NK-92 treated with Interleukin-12 subunit alpha and Interleukin-12 subunit beta, amount 100 ng/mL, for 24 hours (cell line): ENCODE measurements at regions not wholly inside any gene's neighbourhood (a gene's known extent, or its start where the extent isn't known, plus 50 kb on each side); places are given as distances from the start of the nearest gene placed in this dataset.

ENCODE experiments used
- DNase-seq: peaks from one replicate; lab custom pipeline; 2025; lab: John Stamatoyannopoulos, UW

DNA sequence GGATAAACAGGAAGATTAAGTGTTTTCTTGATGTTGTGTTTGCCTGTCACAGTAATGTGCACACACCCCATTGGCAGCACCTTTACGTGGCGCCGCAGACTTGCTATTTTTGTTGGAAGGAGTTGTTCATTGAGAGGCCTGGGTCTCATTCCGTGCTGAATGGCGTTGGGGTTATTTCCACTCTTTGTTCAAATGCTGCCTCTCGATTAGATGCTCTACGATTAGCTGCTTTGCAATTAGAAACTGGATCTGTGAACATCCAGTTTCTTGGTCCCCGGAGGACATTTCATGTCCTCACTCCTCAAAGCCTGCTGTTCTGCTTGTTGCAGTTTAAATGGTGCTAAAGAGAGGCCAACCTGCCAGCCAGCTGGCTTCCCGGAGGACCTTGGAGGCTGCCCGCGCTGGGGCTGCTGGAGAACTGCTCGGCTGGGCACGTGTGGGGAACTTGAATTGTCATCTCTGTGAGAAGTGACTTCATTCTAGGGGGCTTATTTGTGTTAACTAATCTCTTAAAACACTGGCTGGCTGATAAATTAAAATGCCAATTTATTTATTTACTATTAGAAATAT is 117.4 kb upstream of the NABP1 start:
- no peak for DNase-seq

DNA sequence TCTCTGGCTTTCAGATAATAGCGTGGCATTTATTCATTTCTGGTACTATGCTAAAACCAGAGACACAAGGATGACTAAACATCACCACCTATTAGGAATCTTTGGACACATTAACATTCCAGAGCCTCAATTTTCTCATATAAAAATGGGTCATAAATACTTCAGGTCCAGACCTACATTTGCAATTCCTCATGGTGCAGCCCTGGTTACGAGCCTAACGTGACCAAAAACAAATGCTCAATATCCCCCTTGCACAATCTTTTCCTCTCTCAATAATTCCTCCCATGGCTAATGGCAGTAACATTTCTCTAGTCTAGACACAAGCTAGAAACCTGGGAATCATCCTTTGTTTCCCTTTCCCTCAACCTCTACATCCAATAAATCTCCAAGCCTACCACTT is 112.8 kb upstream of the NABP1 start:
- DNase-seq, result no peak

DNA sequence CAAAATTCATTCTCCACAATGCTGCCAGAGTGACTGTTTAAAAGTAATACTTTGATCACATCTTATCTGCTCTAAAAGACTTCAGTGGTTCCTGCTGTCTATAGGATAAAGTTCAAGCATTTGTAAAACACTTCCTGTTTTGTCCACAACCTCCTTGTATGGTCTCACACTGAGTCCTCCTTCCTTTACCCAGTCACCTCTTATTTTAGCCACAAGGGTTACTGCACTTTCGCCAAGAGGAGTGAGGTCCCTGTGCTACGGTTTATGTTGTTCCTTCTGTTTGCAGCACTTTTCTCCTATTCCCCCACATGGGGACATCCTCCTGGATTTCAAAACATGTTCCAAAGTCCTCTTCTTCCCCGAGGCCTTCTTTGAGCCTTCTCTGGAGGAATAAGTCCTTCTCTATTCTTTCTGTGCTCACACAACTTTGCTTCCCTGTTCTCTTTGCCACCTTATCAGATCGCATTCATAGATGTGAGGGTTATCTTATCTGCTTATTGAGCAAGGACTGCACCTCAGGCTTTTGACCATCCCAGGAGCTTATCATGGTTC is 112.2 kb upstream of the NABP1 start:
- DNase-seq, result no peak

DNA sequence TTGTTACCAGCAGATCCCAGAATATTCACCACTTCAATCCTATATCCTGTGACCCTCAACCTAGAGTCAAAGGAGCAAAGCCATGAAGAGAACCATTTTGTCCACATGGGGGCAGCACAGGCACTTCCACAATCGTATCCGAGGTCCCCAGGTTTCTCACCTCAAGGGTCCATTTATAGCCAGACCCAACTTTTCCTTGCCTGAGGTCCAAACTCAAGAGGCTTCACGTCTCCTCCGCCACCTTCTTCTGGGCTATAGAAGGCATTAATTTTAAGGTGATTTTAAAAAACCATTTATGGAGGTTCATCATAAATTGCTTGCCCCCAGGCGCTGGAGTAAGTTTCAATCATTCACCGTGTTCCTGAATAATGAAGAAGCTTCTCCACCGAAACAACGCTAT is 111.6 kb upstream of the NABP1 start:
- peak; percentile 35 for DNase-seq

DNA sequence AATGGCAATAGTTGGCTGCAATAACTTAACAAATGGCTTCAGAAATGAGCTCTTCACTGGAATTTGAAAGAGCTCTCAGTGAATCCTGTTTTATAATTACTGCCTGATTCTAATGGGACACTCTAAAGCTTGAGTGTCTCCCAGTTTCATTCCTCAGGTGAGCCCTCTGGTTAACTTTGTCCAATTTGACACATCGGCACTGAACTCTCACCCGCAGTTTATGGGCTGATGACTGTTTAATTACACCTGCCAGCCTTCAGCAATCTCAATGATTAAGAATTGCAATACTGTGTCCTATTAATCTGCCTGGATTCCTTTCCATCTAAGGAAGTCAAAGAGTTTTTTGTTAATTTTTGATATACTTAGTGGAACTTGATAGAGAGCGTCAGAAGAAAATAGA is 110.7 kb upstream of the NABP1 start:
- no peak for DNase-seq

DNA sequence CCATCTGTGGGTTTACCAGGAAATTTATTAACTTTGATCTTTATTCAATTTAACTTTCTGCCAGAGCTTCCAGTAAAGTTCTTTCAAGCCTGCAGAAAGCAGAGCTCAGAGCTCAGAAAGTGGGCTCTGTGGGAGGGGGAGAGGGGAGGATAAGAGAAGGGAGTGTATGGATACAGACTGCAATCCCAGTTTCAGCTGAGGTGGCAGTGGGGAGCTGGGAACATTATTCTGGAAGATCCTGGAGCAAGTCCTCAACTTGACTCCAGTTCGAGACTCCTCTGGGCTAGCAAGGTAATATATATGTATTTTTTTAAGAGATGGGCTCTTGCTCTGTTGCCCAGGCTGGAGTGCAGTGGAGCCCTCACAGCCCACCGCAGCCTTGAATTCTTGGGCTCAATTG is 108.9 kb upstream of the NABP1 start:
- DNase-seq, result no peak

DNA sequence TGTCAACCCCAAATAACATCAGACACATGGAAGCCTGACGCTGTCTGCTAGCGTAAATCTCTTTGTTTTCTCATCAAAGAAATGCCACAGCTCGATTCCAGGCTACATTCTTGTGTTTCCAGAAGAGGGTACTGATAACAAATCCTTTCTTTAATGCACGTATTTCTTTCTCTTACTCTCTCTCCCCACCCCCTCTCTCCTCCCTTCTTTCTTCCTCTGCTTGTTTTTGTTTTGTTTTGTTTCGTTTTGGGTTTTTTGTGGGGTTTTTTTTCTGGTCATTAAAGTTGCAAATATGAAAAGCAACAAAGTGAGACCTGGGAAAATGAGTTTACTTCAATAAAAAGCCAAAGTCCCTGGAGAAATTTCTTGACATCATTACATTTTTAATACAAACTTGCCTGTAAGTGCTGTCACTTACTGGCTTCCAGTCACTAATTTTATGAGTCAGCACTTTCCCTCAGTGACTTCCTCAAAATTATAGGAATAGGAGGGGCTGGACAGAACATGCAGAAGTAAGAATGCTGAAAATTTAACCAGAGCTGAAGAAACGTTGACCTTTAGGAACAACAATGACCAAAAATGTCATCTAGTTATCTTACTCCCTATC is 106.7 kb upstream of the NABP1 start:
- no peak for DNase-seq

DNA sequence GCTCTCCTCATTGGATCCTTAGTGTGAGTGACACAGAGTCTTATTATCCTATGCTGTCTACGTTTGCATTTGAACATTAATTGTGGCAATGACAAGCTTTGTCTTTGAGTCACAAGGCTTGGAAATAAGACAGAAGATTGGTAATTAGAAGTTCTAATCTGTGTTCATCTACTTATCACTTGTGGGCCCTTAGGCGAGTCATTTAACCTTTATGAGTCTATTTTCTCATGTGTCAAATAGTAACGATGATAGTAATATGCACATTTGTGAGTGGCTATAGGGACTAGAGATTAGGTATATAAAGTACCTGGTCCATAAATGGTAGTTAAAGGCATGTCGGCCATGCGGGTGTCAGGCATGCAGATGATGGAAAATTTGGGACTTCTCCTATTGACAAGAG is 105.6 kb upstream of the NABP1 start:
- no peak for DNase-seq

DNA sequence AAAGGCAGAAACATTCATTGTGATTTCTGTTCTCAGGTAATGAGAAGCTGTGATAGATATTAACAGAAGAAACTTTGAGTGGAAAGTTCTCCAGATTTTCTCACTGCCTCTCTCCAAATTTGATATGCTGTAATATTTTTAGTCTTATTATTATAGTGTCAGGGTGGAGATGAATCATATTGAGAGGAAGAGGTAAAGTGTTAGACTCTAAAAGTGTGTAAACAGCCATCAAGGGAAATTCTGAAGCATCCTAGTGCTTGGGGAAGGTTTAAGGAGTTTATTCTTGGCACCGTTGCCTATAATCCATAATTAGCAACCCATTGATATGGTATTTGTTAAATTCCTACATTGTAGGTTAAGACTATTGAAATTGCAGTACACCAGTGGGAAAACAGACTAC is 104.7 kb upstream of the NABP1 start:
- DNase-seq, result no peak

DNA sequence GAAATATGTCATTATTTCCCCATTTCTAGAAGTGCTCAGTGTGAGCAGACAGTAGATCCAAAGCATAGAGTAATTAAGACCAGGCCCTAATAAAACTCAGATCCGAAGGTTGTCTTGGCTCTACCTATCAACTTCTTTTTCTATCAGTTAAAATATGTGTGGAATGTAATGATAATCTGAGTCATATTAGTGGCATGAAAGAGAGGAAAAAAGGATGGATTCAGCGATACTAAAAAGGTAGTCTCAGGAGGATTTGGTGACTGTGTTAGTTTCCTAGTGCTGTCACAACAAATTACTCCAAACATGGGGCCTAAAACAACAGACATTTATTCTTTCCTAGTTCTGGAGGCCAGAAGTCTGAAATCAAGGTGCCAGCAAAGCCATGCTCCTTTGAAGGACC is 103.7 kb upstream of the NABP1 start:
- no peak for DNase-seq

DNA sequence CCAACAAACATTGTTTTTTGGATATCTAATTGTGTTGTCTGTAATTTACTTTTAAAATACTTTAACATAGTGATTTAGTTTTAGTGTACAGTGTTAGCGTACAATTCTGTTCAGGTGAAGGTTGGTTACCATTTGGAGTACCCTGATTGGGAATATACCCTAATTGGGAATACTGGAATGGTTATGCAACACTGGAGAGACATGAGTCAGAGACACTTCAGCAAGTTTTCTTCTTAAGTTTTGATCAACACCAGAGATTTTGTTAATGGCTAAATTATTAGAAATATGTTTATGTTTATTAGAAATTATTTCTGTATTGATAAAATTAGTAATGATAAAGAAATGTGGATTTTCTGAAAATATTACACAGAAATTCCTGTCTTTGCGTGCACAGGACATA is 100.3 kb upstream of the NABP1 start:
- no peak for DNase-seq

DNA sequence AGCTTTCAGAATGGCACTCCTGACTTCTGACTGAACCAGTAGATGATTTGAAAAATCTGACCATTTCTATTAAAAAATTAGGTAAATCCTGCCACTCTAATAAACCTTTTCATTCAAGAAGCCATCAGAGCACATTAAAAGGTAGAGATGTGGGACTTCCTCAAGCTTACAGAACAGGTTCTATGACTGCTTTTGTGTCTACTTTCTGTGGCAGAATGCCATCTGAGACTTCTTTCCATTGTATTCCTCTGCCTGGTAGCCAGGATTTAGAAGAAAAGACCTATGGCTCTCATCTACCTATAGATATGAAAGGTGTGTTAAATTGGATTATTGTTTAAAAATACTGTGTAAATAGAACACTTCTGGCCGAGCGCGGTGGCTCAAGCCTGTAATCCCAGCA is 99.9 kb upstream of the NABP1 start:
- DNase-seq, result no peak

DNA sequence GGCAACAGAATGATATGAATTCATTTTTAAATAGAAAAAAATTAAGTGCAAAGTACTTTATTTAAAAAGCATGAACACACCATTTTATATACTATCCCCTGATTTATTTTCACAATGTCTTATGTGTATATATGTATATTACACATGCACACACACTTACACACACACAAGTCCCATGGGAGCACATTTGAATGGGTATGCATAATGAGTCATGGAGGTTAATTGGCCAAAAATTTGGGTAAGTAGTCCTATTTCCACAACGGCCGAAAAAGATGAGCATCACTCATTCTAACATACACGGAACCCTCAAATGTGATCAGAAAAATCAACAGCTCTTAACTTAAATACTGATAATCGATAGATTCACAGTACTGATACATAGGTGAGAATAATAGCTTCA is 97.4 kb upstream of the NABP1 start:
- DNase-seq, result no peak

DNA sequence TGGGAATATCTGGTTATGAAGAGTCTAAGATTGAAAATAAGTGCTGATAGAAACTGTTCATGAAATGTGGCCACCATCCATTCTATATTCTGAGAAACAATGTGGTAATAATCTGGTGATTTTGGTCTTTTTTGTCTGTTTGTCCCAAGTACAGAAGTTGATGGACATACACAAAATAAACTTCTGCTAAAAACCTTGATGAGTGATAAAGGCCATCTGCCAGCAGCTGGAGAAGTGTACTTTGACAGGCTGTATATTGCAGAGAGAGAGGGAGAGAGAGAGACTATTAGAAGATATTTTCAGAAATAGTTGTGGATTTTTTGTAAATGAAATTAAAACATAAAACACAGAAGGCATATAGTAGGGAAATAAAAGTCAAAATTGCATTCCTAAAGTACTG is 96.9 kb upstream of the NABP1 start:
- DNase-seq, result no peak

DNA sequence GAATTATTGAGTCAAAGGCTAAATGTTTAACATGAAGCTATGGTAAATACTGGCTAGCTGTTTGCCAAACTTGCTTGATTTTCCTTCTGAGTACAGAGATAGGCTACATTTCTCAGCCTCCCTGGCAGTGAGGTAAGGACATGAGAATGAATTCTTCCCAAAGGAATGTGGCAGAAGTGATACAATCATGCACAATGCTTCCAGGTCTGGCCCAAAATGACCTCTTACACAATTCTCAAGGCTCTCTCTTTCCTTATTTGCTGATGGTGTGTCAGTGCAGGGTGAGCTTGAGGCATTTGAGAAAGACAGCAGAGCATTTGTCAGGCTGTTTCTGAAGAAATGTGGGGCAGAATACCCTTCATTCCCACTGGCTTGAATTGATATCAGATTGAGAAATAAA is 95.6 kb upstream of the NABP1 start:
- no peak for DNase-seq

DNA sequence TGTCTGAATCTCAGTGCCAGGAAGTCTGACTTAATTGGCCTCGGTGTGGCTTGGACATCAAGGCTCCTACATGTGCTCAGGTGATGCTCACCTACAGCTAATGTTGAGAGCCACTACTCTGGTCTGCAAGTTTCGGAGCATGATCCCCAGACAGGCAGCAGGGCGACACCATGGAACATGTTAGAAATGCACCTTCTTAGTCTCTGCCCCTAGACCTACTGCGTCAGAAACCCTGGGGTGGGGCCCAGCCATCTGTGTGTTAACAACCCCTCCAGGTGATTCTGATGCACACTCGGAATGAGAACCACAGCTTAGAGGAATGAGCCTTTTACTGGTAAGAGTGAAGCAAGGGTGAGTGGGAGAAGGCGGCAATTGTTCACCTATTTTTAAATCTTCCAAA is 86.9 kb upstream of the NABP1 start:
- no peak for DNase-seq

DNA sequence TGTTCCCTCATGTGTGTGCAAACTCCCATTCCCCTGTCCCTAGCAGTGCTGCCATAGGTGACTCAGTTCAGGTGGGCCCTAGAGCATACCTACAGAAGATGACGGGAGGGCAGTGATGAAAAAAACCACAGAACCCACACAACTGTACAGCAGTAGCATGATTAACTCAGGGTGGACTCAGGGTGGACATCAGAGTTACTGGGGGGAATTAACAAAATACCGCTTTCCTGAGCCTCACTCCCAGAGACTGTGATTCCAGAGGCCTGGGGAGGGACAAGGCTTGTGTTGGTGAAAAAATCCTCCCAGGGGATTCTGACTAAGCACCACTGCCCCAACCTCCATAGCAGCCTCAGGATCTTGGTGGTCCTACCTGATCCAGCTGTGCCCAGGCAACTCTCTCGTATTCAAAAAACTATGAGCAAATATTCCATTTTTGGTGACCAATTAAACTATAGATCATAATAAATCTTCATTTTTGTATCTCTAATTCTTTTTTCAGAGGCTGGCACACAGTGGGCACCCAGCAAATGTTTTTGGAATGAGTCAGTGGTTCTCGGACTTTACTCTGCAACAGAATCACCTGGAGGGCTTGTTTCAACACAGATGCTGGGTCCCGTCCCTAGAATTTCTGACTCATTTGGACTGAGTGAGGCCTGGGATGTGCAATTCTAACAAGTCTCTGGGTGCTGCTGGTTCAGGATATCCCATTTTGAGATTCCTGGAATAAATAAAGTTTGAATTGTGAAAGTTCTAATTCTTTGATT is 84.1 kb upstream of the NABP1 start:
- DNase-seq, result no peak

DNA sequence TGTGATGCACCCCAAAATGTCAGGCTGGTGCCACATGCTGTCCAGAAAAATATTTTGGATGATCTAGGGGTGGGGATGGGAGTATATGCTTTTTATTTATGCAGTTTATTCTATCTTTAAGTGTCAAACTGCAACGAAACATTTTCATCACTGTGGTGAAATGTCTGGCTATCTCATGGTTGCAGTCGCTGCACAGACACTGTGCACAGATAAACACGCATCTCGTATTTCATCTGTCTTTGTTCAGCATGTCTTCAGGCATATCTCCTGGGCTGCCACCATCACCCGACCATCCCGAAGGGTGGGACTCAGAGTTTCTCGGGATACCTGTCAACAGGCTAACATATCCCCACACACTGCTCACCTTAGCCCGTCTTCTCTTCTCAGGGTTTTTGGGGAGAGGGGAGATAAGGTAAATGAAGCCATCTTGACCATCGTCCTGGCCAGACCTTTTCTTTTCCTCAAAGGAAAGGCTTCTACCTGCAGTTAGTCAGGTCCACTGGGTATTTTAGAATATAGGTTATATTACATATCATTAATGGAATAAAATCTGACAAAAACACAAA is 80.7 kb upstream of the NABP1 start:
- DNase-seq, result no peak

DNA sequence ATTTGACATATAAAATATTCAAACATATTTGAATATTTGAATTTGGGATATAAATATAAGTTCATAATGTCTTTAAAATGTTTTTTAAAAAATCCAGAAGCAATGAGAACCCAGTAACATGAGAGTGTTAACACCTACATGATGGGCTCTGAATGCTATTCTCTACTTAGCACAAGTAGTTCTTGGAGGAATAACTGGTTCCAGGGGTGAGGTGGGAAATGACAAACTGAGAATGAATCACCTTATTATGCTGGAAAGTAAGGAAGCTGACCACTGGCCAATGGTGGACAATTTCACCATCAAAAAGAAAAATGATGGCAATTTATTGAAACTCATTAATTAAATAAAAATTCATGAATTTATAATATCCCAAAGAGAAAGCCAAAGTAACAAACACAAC is 79.6 kb upstream of the NABP1 start:
- no peak for DNase-seq

DNA sequence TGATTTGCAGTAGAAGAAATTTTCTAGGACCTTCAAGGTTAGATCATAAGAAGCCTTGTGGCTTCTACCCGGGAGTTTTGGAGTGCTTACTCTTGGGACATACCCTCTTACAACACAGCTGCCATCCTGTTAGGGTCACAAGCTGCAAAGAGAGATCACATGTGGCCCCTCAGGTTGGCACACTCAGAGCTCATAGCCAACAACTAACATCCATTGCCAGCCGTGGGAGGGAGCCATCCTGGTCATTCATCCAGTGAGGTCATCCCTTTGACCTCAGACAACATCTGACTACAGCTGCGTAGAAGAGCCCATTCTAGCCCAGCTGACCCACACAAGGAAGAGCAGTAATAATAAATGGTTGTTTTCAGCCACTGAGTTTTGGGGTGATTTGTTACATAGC is 76.9 kb upstream of the NABP1 start:
- DNase-seq, result no peak

DNA sequence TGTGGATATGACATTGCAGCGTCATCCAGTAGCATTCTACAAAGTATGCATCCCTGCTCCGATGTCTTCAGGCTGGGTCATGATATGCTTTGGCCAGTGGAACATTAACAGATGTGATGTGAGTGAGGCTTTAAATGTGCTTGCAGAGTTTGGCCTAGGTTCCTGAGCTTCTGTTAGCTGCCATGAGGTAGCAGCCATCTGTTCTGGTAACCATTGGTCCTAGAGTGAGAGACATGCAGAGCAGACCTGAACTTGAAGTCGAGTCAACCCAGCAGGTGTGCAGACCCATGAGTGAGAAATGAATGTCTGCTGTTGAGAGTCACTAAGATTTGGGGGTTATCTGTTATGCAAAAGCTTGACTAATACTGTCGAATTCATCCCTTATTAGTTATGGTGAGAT is 73.8 kb upstream of the NABP1 start:
- DNase-seq, result no peak

DNA sequence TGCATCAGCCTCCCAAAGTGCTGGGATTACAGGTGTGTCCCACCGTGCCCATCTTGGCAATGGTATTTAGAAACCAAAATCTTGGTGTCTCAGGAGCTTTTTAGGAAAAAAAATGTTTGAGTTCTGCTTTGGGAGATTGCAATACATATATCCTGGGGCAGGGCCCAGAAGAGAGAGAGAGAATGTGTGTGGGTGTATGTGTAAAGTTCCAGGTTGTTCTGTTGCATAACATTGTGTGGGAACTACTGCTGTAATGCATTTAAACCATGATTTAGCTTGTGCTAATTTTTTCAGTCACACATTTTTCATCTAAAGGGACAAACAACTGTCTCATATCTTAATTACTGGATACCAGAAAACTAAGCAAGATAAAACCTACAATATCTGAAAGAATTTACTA is 70.8 kb upstream of the NABP1 start:
- DNase-seq, result no peak

DNA sequence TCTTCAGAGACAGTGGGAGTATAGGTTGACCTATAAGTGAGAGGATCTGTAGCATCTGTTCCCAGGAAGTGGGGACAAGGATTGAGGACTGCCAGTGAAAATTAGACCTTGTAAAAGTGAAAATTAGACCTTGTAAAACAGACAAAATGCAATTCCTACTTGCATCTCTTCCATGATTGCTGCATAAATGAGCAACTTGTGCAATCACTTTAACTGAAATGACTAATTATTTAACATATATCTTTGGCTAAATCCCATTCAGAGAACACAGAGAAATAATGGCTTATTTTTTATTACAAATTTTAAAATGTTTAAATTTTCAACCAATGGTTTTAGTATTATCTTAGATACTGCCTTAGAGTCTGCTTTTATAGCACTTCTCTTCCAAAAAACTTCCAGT is 67.2 kb upstream of the NABP1 start:
- DNase-seq, result no peak
